ENCODE measurements at regions not wholly inside any gene's neighbourhood (a gene's known extent, or its start where the extent isn't known, plus 50 kb on each side); places are given as distances from the start of the nearest gene placed in this dataset.

DNA sequence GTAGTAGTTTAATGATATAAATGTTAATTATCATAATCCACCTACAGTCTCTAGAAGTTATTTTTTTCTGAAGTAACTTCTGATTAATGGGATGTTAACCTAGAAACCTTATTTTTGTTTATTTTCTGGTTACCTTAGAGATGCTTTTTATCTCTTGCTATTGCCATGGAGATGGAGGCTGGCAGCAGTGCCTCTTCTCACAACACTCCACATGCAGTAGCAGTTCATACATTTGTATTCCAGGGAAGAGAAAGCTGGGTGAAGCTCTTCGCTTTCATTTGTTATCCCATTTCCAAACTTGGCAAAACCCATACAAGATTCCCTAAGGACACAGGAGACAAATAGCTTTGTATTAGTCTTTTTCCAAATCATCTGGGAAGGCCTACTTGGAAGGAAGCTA lies 1794.1 kb upstream of the LRRTM1 start:
- no peak for DNase-seq (ENCODE audit: low read depth)
- TF ChIP-seq, protein P1, sequence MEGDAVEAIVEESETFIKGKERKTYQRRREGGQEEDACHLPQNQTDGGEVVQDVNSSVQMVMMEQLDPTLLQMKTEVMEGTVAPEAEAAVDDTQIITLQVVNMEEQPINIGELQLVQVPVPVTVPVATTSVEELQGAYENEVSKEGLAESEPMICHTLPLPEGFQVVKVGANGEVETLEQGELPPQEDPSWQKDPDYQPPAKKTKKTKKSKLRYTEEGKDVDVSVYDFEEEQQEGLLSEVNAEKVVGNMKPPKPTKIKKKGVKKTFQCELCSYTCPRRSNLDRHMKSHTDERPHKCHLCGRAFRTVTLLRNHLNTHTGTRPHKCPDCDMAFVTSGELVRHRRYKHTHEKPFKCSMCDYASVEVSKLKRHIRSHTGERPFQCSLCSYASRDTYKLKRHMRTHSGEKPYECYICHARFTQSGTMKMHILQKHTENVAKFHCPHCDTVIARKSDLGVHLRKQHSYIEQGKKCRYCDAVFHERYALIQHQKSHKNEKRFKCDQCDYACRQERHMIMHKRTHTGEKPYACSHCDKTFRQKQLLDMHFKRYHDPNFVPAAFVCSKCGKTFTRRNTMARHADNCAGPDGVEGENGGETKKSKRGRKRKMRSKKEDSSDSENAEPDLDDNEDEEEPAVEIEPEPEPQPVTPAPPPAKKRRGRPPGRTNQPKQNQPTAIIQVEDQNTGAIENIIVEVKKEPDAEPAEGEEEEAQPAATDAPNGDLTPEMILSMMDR (IDR thresholded peaks at IDR 0.05; ENCODE audit: low read depth, low read length, missing control alignments), result no peak
- H3K4me3 ChIP-seq (ENCODE audit: low read depth, low read length), result no peak overlapping the region

DNA sequence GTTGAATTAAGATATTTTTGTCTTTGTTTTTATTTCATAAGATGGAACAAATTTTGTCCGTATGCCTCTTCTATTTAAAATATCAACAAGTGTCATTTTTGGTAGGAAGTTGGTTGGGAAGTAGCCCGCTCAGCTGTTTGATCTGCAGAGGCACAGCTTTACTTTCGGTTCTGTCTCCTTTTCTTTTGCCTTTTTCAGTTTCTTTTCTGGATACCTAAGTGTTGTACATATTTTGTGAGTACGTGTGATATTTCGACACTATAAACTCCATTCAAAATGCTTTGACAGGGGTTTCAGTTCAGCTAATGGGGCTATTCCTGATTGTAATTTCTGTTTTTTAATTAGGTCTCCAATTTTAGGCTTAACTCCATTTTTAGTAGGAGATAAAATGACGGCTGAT lies 1785.0 kb upstream of the LRRTM1 start:
- TF ChIP-seq, protein P1 (IDR thresholded peaks at IDR 0.05; ENCODE audit: low read depth, low read length, missing control alignments), result no peak
- no peak overlapping the region for H3K4me3 ChIP-seq (ENCODE audit: low read depth, low read length)
- DNase-seq (ENCODE audit: low read depth), result no peak

DNA sequence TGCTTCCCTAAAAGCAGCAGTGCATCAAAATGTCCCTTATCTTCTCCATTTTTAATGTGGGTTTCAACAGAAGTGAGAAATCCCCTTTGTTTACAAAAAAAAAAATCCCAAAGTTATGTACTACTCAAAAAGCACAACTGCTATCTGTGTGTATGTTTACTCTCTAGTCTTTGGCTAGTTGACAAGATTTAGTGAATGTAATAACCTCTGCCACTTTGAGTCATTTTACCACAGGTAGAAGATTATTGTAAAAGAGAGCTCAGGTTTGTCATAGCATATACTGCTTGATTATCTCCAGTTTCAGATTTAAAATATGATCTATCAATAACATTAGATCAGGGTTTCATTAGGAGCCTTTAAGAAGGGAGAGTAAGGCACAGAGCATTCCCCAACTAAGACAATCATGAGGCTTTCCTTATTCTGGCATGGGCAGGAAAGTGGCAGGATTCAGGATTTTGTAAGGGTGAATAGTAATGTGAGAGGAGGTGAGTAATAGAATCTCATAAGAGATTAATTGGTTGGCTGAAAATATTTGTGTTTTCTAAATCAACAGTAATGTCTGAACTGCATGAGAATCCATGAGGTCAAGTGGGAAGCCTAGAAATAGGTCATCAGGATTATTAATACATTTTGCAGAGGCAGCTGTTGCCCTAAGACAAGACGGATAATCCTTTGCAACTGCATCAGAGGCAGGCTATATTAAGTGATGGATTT lies 1780.3 kb upstream of the LRRTM1 start:
- H3K4me3 ChIP-seq (ENCODE audit: low read depth, low read length), result no peak overlapping the region
- DNase-seq (ENCODE audit: low read depth), result no peak

DNA sequence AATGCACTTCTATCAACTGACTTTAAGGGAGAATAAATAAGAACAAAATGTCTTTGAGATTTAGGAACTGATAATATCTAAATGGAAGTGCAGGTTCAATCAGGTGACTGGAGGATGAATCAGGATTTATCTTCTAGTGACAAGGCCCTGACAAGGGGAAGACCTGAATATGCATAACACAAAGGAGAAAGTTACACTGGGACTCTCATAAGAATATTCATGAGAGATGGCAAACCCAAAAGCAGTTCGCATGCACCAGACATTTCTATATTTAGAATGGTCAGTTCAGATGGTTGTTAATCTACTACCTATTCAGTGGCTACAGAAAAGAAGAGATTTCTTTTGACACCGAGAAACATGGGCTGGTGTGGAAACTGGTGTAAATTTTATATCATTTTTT lies 1771.3 kb upstream of the LRRTM1 start:
- no peak for DNase-seq (ENCODE audit: low read depth)

More for the DNA sequence above, 1780.3 kb upstream of the LRRTM1 start:
- TF ChIP-seq, protein P1 (IDR thresholded peaks at IDR 0.05; ENCODE audit: low read depth, low read length, missing control alignments), result no peak

DNA sequence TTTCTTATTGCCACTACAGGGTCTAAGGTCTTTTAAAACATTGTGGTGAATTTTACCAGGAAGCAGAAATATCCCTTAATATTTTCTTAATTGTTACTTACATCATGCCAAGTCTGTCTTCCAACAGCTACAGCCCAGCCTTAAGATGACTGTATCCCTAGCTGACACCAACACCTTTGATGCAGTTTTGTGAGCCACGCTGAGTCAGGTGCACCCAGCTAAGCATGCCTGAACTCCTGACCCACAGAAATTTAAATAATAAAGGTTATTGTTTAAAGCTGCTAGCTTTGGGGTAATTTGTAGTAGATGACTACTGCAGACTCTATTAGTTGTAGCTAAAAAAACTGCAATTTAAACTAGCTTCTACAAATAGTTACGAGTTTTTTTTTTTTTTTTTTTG lies 1757.9 kb upstream of the LRRTM1 start:
- no peak overlapping the region for H3K4me3 ChIP-seq (ENCODE audit: low read depth, low read length)
- DNase-seq (ENCODE audit: low read depth), result no peak
- TF ChIP-seq, protein P1 (IDR thresholded peaks at IDR 0.05; ENCODE audit: low read depth, low read length, missing control alignments), result no peak

More for the DNA sequence above, 1771.3 kb upstream of the LRRTM1 start:
- TF ChIP-seq, protein P1 (IDR thresholded peaks at IDR 0.05; ENCODE audit: low read depth, low read length, missing control alignments), result no peak
- H3K4me3 ChIP-seq (ENCODE audit: low read depth, low read length), result no peak overlapping the region

DNA sequence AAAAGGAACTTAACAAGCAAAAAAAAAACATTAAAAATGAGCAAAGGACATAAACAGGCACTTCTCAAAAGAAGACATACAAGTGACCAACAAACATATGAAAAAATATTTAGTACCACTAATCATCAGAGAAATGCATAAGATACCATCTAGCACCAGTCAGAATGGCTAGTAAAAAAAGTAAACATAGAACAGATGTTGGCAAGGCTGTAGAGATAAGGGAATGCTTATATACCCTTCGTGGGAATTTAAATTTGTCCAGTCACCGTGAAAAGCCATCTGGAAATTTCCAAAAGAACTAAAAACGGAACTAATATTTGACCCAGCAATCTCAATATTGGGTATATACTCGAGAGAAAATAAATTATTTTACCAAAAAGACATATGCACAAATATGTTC lies 1751.3 kb upstream of the LRRTM1 start:
- no peak for DNase-seq (ENCODE audit: low read depth)
- no peak overlapping the region for H3K4me3 ChIP-seq (ENCODE audit: low read depth, low read length)
- TF ChIP-seq, protein P1 (IDR thresholded peaks at IDR 0.05; ENCODE audit: low read depth, low read length, missing control alignments), result no peak

DNA sequence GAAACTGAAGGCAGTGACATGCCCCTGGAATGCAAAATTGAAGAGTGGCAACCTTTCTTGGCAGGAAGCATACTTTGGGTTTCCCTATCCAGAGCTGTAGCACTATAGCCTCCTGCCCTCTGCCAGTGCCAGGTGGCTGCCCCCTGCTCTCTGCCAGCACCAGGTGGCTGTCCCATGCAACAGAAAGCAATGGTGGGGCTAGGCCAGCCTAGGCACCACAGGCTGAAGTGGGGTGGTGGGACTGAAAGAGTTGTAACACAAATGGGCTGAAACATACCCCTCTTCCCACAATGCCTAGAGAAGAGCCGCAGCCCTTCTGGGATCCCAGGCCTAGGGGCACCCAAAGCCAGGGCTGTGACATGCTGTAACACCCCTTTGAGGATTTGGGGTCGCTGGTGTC lies 1739.3 kb upstream of the LRRTM1 start:
- TF ChIP-seq, protein P1 (IDR thresholded peaks at IDR 0.05; ENCODE audit: low read depth, low read length, missing control alignments), result no peak
- no peak for DNase-seq (ENCODE audit: low read depth)
- H3K4me3 ChIP-seq (ENCODE audit: low read depth, low read length), result no peak overlapping the region
